Caco-2 (cell line): ENCODE measurements at regions not wholly inside any gene's neighbourhood (a gene's known extent, or its start where the extent isn't known, plus 50 kb on each side); places are given as distances from the start of the nearest gene placed in this dataset.

Source experiments
- BruUV-seq: library from RNA; stranded (reverse); fragments of 400-500 nt; replicated peaks from 2 replicates; lab custom pipeline; 2021; lab: Mats Ljungman, UMichigan
- CTCF ChIA-PET: fragments of 300-600 bp; sonication (Branson Sonifier 250); formaldehyde crosslinking; loops from one replicate; lab custom pipeline; 2022; ENCODE audit warnings: antibody characterized with exemption; lab: Charles Lee
- POLR2A ChIA-PET: fragments of 300-600 bp; sonication (Branson Sonifier 250); formaldehyde crosslinking; loops from one replicate; lab custom pipeline; 2022; ENCODE audit warnings: antibody characterized with exemption; lab: Charles Lee
- DNase-seq, 2 experiments: peaks; one replicate each; pipeline versions ENCODE4 v3.0.0 to v3.0.0-alpha.2; 2020 to 2022
- H3K27me3 ChIP-seq: replicated peaks from 2 replicates; pipeline ENCODE4 v1.6.0; 2011; ENCODE audit warnings: low read length; ENCODE audit not compliant: control insufficient read depth, insufficient read depth
- H3K36me3 ChIP-seq: 2 replicates; pipeline ENCODE4 v1.5.1; 2011; ENCODE audit warnings: low read length; ENCODE audit not compliant: control insufficient read depth, insufficient read depth
- H3K4me1 ChIP-seq: fragments of 250-450 bp; sonication (Bioruptor Pico); 2 replicates; pipeline ENCODE4 v1.5.1; 2020; ENCODE audit warnings: mild to moderate bottlenecking
- H3K4me3 ChIP-seq: 2 replicates; pipeline ENCODE4 v1.5.1; 2011; ENCODE audit warnings: low read depth, mild to moderate bottlenecking, control low read depth, low read length
- H3K9me3 ChIP-seq: fragments of 250-450 bp; sonication (Bioruptor Pico); 2 replicates; pipeline ENCODE4 v1.5.1; 2020; ENCODE audit warnings: mild to moderate bottlenecking, moderate library complexity
- H3K27ac Mint-ChIP-seq: one replicate; pipeline ENCODE4 v1.8.0; 2022; ENCODE audit warnings: mixed read lengths; ENCODE audit not compliant: unreplicated experiment
- H3K27me3 Mint-ChIP-seq: one replicate; pipeline ENCODE4 v1.8.0; 2022; ENCODE audit warnings: mixed read lengths; ENCODE audit not compliant: insufficient read depth, unreplicated experiment
- H3K36me3 Mint-ChIP-seq: one replicate; pipeline ENCODE4 v1.8.0; 2022; ENCODE audit warnings: mild to moderate bottlenecking, mixed read lengths; ENCODE audit not compliant: insufficient read depth, unreplicated experiment
- H3K4me1 Mint-ChIP-seq: one replicate; pipeline ENCODE4 v1.8.0; 2022; ENCODE audit warnings: low read depth, mixed read lengths; ENCODE audit not compliant: unreplicated experiment
- H3K4me3 Mint-ChIP-seq: one replicate; pipeline ENCODE4 v1.8.0; 2022; ENCODE audit warnings: mild to moderate bottlenecking, moderate library complexity, mixed read lengths; ENCODE audit not compliant: unreplicated experiment
- H3K9me3 Mint-ChIP-seq: one replicate; pipeline ENCODE4 v1.8.0; 2022; ENCODE audit warnings: mixed read lengths; ENCODE audit not compliant: unreplicated experiment
- intact Hi-C: fragments of 100-400 bp; cut with micrococcal nuclease; formaldehyde crosslinking; loops from one replicate; pipeline ENCODE4 v1.10.0; 2022; ENCODE audit not compliant: unreplicated experiment
- TF ChIP-seq, protein P1 (sequence below), 2 experiments: fragments of 200-600 bp in 1 of 2; IDR thresholded peaks; 1 replicate in 1 of 2; 2 replicates in 1 of 2; pipeline versions ENCODE4 v1.5.1 to v1.8.0; 2011 to 2022; ENCODE audit warnings: antibody characterized with exemption in 1 of 2, control low read depth in 1 of 2, inconsistent platforms in 1 of 2, low read depth in 1 of 2, low read length in 1 of 2, mild to moderate bottlenecking in 1 of 2, moderate library complexity in 1 of 2; ENCODE audit not compliant: insufficient read depth in 1 of 2, severe bottlenecking in 1 of 2, unreplicated experiment in 1 of 2

- no peaks in the 10 kb centered on the region for H3K36me3 Mint-ChIP-seq
- Histone ChIP-seq H3K4me3 (no peak overlapping the region), H3K9me3 (no peaks in the 10 kb centered on the region), H3K4me1 (peaks cover 79% of the 10 kb centered on the region), H3K36me3 (no peaks in the 10 kb centered on the region), H3K27me3 (no peaks in the 10 kb centered on the region)
- peak overlapping the region; percentile 76 for H3K27ac Mint-ChIP-seq
- BruUV-seq: no TSS peak
- CTCF ChIA-PET: interaction anchor here (0.7 to 1.2 kb wide), 2 partner anchors 301 to 353 kb away, joined by 3 to 4 read pairs; no protein-coding TSS in a partner anchor
- no peaks in the 10 kb centered on the region for H3K9me3 Mint-ChIP-seq
- H3K4me1 Mint-ChIP-seq: peaks cover 59% of the 10 kb centered on the region
- peak in 1 of 2 experiments; percentile 32 for DNase-seq
- POLR2A ChIA-PET: no interaction called here
- intact Hi-C loops: loop anchor here (2.0 kb wide), 1 partner anchor 51 kb away; no protein-coding TSS in a partner anchor
- TF ChIP-seq, protein P1, sequence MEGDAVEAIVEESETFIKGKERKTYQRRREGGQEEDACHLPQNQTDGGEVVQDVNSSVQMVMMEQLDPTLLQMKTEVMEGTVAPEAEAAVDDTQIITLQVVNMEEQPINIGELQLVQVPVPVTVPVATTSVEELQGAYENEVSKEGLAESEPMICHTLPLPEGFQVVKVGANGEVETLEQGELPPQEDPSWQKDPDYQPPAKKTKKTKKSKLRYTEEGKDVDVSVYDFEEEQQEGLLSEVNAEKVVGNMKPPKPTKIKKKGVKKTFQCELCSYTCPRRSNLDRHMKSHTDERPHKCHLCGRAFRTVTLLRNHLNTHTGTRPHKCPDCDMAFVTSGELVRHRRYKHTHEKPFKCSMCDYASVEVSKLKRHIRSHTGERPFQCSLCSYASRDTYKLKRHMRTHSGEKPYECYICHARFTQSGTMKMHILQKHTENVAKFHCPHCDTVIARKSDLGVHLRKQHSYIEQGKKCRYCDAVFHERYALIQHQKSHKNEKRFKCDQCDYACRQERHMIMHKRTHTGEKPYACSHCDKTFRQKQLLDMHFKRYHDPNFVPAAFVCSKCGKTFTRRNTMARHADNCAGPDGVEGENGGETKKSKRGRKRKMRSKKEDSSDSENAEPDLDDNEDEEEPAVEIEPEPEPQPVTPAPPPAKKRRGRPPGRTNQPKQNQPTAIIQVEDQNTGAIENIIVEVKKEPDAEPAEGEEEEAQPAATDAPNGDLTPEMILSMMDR (IDR thresholded peaks at IDR 0.05; ENCODE audit: insufficient read depth in 1 of 2, low read depth in 1 of 2, low read length in 1 of 2, severe bottlenecking in 1 of 2, unreplicated experiment in 1 of 2): no peak
- H3K4me3 Mint-ChIP-seq: peak overlapping the region; percentile 18
- H3K27me3 Mint-ChIP-seq: no peaks in the 10 kb centered on the region
Measured at GRCh38 chr2:42927334-42928160, 135.2 kb upstream of the HAAO start.

GRCh38 chr2:42926434-42927333 lies 134.3 kb upstream of the HAAO start:
- peak overlapping the region; percentile 25 for H3K4me3 Mint-ChIP-seq
- no peaks in the 10 kb centered on the region for H3K36me3 Mint-ChIP-seq
- no peak overlapping the region for H3K4me3 ChIP-seq
- intact Hi-C loops: no loop called here
- peaks cover 64% of the 10 kb centered on the region for H3K4me1 Mint-ChIP-seq
- no peaks in the 10 kb centered on the region for H3K9me3 ChIP-seq
- DNase-seq: peak in 1 of 2 experiments; percentile 29
- ChIA-PET CTCF (interaction anchor here (0.9 to 1.3 kb wide), 5 partner anchors 48 to 533 kb away, joined by 3 read pairs; no protein-coding TSS in a partner anchor), POLR2A (no interaction called here)
- no peaks in the 10 kb centered on the region for H3K9me3 Mint-ChIP-seq
- no TSS peak for BruUV-seq
- H3K27me3 ChIP-seq: no peaks in the 10 kb centered on the region
- peaks cover 84% of the 10 kb centered on the region for H3K4me1 ChIP-seq
- no peaks in the 10 kb centered on the region for H3K27me3 Mint-ChIP-seq
- H3K27ac Mint-ChIP-seq: peak overlapping the region; percentile 76
- TF ChIP-seq, protein P1 (IDR thresholded peaks at IDR 0.05; ENCODE audit: insufficient read depth in 1 of 2, low read depth in 1 of 2, low read length in 1 of 2, severe bottlenecking in 1 of 2, unreplicated experiment in 1 of 2): no peak
- H3K36me3 ChIP-seq: no peaks in the 10 kb centered on the region
